WTC11 (cell line): ENCODE measurements at regions not wholly inside any gene's neighbourhood (a gene's known extent, or its start where the extent isn't known, plus 50 kb on each side); places are given as distances from the start of the nearest gene placed in this dataset.

Experiments used
- ATAC-seq: fragments of 200-7000 bp; cut with Tn5 transposase; 2 replicates; pipeline ENCODE4 v1.10.0; 2021; ENCODE audit warnings: mild to moderate bottlenecking, moderate library complexity
- CTCF ChIA-PET: fragments of 300-600 bp; sonication (Branson Sonifier 250); formaldehyde crosslinking; loops from one replicate; lab custom pipeline; 2021; ENCODE audit warnings: antibody characterized with exemption; lab: Charles Lee
- POLR2A ChIA-PET: fragments of 350-600 bp; sonication (Branson Sonifier 250); formaldehyde crosslinking; loops from one replicate; lab custom pipeline; 2021; ENCODE audit warnings: antibody characterized with exemption; lab: Charles Lee
- DNase-seq: peaks from one replicate; pipeline ENCODE4 v3.0.0; 2021; ENCODE audit warnings: low spot score
- H3K27ac Mint-ChIP-seq: 2 replicates; pipeline ENCODE4 v1.8.0; 2021; ENCODE audit warnings: mixed read lengths
- H3K27me3 Mint-ChIP-seq: 2 replicates; pipeline ENCODE4 v1.8.0; 2021; ENCODE audit warnings: low read depth, mild to moderate bottlenecking, moderate library complexity, mixed read lengths
- H3K36me3 Mint-ChIP-seq: 2 replicates; pipeline ENCODE4 v1.8.0; 2021; ENCODE audit warnings: mixed read lengths
- H3K4me1 Mint-ChIP-seq: 2 replicates; pipeline ENCODE4 v1.8.0; 2022; ENCODE audit warnings: mixed read lengths
- H3K4me3 Mint-ChIP-seq: 2 replicates; pipeline ENCODE4 v1.8.0; 2021; ENCODE audit warnings: mild to moderate bottlenecking, moderate library complexity, mixed read lengths
- H3K9me3 Mint-ChIP-seq: 2 replicates; pipeline ENCODE4 v1.8.0; 2021; ENCODE audit warnings: mixed read lengths
- CREM ChIP-seq: sonication (generic); formaldehyde crosslinking; IDR thresholded peaks from 2 replicates; pipeline ENCODE4 v1.8.1; 2022; ENCODE audit warnings: mild to moderate bottlenecking, missing genetic modification reagents, moderate library complexity
- FOXJ3 ChIP-seq: sonication (generic); formaldehyde crosslinking; IDR thresholded peaks from 2 replicates; pipeline ENCODE4 v1.9.0; 2021; ENCODE audit warnings: missing genetic modification reagents, mild to moderate bottlenecking, borderline replicate concordance
- FOXP1 ChIP-seq: sonication (generic); formaldehyde crosslinking; IDR thresholded peaks from 2 replicates; pipeline ENCODE4 v1.8.0; 2022; ENCODE audit warnings: missing genetic modification reagents, mild to moderate bottlenecking, moderate library complexity, borderline replicate concordance
- NR2C2 ChIP-seq: sonication (generic); formaldehyde crosslinking; IDR thresholded peaks from 2 replicates; pipeline ENCODE4 v1.8.0; 2022; ENCODE audit warnings: mild to moderate bottlenecking, missing genetic modification reagents
- PRRX2 ChIP-seq: fragments of 250-450 bp; sonication (Bioruptor Pico); IDR thresholded peaks from 2 replicates; pipeline ENCODE4 v1.8.0; 2021; ENCODE audit warnings: mild to moderate bottlenecking
- SMAD3 ChIP-seq: sonication (generic); formaldehyde crosslinking; IDR thresholded peaks from 2 replicates; pipeline ENCODE4 v1.8.0; 2022; ENCODE audit warnings: missing genetic modification reagents, mild to moderate bottlenecking, borderline replicate concordance
- TP53 ChIP-seq: sonication (generic); formaldehyde crosslinking; IDR thresholded peaks from 2 replicates; pipeline ENCODE4 v1.8.1; 2023; ENCODE audit warnings: mild to moderate bottlenecking, missing genetic modification reagents
- ZNF138 ChIP-seq: sonication (generic); formaldehyde crosslinking; conservative IDR thresholded peaks from 2 replicates; pipeline ENCODE4 v1.8.1; 2022; ENCODE audit warnings: mild to moderate bottlenecking, moderate library complexity, missing genetic modification reagents
- TF ChIP-seq, protein P1 (sequence below): fragments of 250-450 bp; sonication (Bioruptor Pico); IDR thresholded peaks from 2 replicates; pipeline ENCODE4 v1.9.0; 2021; ENCODE audit warnings: mild to moderate bottlenecking
- TF ChIP-seq, protein P2 (sequence below): sonication (generic); formaldehyde crosslinking; IDR thresholded peaks from 2 replicates; pipeline ENCODE4 v1.8.0; 2022; ENCODE audit warnings: mild to moderate bottlenecking, missing genetic modification reagents
- TF ChIP-seq, protein P3 (sequence below): sonication (generic); formaldehyde crosslinking; IDR thresholded peaks from 2 replicates; pipeline ENCODE4 v1.8.0; 2022; ENCODE audit warnings: mild to moderate bottlenecking, missing genetic modification reagents
- TF ChIP-seq, protein P4 (sequence below): fragments of 200-600 bp; IDR thresholded peaks from 2 replicates; pipeline ENCODE4 v1.8.0; 2022; ENCODE audit warnings: antibody characterized with exemption
- TF ChIP-seq, protein P5 (sequence below): sonication (generic); formaldehyde crosslinking; IDR thresholded peaks from 2 replicates; pipeline ENCODE4 v1.8.1; 2023; ENCODE audit warnings: mild to moderate bottlenecking, missing genetic modification reagents, moderate library complexity
- TF ChIP-seq, protein P6 (sequence below): sonication (generic); formaldehyde crosslinking; IDR thresholded peaks from 2 replicates; pipeline ENCODE4 v1.8.1; 2022; ENCODE audit warnings: missing genetic modification reagents, borderline replicate concordance
- TF ChIP-seq, protein P7 (sequence below): fragments of 250-450 bp; sonication (Bioruptor Pico); IDR thresholded peaks from 2 replicates; pipeline ENCODE4 v1.9.0; 2021; ENCODE audit warnings: moderate library complexity, mild to moderate bottlenecking, inconsistent platforms, borderline replicate concordance
- TF ChIP-seq, protein P8 (sequence below): sonication (generic); formaldehyde crosslinking; IDR thresholded peaks from 2 replicates; pipeline ENCODE4 v1.8.0; 2022; ENCODE audit warnings: mild to moderate bottlenecking, missing genetic modification reagents
- TF ChIP-seq, protein P9 (sequence below): sonication (generic); formaldehyde crosslinking; IDR thresholded peaks from 2 replicates; pipeline ENCODE4 v1.8.1; 2022; ENCODE audit warnings: low read depth, mild to moderate bottlenecking, moderate library complexity, missing genetic modification reagents, borderline replicate concordance

DNA sequence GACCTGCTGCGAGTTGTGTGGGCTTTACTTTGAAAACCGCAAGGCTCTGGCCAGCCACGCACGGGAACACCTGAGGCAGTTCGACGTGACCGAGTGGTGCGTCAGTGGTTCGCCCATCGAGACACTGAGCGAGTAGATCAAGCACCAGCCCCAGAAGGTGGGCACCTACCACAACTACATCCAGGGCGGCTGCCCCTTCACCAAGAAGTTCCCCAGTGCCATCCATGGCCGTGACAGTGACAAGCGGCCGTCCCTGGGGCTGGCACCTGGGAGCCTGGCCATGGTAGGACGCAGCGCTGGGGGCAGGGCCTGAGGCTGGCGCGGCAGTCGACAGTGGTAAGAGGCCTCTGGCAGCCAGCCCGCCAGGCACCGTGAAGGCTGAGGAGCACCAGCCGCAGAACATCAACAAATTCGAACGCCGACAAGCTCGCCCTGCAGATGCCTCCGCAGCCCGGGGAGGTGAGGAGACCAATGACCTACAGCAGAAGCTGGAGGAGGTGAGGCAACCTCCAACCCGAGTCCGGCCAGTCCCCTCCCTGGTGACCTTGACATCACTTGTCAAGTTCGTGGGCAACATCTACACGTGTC is 545.2 kb upstream of the CCDC179 start (continued):
- TF ChIP-seq, protein P1, sequence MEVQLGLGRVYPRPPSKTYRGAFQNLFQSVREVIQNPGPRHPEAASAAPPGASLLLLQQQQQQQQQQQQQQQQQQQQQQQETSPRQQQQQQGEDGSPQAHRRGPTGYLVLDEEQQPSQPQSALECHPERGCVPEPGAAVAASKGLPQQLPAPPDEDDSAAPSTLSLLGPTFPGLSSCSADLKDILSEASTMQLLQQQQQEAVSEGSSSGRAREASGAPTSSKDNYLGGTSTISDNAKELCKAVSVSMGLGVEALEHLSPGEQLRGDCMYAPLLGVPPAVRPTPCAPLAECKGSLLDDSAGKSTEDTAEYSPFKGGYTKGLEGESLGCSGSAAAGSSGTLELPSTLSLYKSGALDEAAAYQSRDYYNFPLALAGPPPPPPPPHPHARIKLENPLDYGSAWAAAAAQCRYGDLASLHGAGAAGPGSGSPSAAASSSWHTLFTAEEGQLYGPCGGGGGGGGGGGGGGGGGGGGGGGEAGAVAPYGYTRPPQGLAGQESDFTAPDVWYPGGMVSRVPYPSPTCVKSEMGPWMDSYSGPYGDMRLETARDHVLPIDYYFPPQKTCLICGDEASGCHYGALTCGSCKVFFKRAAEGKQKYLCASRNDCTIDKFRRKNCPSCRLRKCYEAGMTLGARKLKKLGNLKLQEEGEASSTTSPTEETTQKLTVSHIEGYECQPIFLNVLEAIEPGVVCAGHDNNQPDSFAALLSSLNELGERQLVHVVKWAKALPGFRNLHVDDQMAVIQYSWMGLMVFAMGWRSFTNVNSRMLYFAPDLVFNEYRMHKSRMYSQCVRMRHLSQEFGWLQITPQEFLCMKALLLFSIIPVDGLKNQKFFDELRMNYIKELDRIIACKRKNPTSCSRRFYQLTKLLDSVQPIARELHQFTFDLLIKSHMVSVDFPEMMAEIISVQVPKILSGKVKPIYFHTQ = no peak
- TF ChIP-seq, protein P2, sequence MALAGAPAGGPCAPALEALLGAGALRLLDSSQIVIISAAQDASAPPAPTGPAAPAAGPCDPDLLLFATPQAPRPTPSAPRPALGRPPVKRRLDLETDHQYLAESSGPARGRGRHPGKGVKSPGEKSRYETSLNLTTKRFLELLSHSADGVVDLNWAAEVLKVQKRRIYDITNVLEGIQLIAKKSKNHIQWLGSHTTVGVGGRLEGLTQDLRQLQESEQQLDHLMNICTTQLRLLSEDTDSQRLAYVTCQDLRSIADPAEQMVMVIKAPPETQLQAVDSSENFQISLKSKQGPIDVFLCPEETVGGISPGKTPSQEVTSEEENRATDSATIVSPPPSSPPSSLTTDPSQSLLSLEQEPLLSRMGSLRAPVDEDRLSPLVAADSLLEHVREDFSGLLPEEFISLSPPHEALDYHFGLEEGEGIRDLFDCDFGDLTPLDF (CRISPR knock-in tag) = no peak
- TF ChIP-seq, protein P3, sequence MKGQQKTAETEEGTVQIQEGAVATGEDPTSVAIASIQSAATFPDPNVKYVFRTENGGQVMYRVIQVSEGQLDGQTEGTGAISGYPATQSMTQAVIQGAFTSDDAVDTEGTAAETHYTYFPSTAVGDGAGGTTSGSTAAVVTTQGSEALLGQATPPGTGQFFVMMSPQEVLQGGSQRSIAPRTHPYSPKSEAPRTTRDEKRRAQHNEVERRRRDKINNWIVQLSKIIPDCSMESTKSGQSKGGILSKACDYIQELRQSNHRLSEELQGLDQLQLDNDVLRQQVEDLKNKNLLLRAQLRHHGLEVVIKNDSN (CRISPR knock-in tag) = no peak
- TF ChIP-seq, protein P4, sequence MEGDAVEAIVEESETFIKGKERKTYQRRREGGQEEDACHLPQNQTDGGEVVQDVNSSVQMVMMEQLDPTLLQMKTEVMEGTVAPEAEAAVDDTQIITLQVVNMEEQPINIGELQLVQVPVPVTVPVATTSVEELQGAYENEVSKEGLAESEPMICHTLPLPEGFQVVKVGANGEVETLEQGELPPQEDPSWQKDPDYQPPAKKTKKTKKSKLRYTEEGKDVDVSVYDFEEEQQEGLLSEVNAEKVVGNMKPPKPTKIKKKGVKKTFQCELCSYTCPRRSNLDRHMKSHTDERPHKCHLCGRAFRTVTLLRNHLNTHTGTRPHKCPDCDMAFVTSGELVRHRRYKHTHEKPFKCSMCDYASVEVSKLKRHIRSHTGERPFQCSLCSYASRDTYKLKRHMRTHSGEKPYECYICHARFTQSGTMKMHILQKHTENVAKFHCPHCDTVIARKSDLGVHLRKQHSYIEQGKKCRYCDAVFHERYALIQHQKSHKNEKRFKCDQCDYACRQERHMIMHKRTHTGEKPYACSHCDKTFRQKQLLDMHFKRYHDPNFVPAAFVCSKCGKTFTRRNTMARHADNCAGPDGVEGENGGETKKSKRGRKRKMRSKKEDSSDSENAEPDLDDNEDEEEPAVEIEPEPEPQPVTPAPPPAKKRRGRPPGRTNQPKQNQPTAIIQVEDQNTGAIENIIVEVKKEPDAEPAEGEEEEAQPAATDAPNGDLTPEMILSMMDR = no peak
- no peak for TF ChIP-seq SMAD3 (CRISPR knock-in tag)
- TF ChIP-seq, protein P5, sequence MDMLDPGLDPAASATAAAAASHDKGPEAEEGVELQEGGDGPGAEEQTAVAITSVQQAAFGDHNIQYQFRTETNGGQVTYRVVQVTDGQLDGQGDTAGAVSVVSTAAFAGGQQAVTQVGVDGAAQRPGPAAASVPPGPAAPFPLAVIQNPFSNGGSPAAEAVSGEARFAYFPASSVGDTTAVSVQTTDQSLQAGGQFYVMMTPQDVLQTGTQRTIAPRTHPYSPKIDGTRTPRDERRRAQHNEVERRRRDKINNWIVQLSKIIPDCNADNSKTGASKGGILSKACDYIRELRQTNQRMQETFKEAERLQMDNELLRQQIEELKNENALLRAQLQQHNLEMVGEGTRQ (CRISPR knock-in tag) = no peak
- TF ChIP-seq, protein P6, sequence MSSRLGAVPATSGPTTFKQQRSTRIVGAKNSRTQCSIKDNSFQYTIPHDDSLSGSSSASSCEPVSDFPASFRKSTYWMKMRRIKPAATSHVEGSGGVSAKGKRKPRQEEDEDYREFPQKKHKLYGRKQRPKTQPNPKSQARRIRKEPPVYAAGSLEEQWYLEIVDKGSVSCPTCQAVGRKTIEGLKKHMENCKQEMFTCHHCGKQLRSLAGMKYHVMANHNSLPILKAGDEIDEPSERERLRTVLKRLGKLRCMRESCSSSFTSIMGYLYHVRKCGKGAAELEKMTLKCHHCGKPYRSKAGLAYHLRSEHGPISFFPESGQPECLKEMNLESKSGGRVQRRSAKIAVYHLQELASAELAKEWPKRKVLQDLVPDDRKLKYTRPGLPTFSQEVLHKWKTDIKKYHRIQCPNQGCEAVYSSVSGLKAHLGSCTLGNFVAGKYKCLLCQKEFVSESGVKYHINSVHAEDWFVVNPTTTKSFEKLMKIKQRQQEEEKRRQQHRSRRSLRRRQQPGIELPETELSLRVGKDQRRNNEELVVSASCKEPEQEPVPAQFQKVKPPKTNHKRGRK (CRISPR knock-in tag) = no peak
- no peak for TF ChIP-seq FOXJ3 (CRISPR knock-in tag)
- TF ChIP-seq, protein P7, sequence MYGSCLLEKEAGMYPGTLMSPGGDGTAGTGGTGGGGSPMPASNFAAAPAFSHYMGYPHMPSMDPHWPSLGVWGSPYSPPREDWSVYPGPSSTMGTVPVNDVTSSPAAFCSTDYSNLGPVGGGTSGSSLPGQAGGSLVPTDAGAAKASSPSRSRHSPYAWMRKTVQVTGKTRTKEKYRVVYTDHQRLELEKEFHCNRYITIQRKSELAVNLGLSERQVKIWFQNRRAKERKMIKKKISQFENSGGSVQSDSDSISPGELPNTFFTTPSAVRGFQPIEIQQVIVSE (CRISPR knock-in tag) = no peak
- TF ChIP-seq CREM = no peak
- no peak for TF ChIP-seq PRRX2 (CRISPR knock-in tag)
- TF ChIP-seq, protein P8, sequence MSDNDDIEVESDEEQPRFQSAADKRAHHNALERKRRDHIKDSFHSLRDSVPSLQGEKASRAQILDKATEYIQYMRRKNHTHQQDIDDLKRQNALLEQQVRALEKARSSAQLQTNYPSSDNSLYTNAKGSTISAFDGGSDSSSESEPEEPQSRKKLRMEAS (CRISPR knock-in tag) = no peak

DNA sequence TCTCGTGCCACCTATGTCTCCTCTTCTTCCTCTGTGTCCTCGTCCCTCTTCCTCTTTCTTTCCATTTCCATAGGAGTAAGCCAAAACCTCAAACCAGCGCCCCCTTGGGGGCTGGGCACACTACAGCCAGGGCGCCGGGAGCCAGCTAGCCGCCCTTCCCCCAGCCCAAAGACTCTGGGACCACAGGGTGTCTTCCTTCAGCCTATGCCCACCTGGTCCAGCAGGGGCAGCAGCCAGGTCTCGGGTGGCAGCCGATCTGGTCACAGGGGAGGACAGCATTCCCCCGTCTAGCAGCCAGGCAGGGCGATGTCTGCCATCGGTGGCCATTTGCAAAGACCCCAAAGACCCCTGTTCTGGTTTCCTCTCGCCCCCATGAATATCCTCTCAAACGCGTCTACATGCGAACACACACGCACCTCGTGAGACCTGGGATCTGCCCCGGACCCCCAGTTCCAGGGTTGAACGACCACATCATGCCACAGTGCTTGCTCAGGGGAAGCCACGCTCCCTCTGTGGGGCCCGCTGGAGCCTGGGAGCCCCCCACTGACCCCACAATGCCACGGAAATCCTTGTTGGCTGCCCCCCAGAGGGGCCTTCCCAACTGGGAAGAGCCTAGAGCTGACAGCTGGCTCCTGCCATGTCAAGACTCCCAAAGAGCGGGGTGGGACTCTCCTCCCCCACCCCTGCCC is 546.0 kb upstream of the CCDC179 start:
- peak; percentile 54 for DNase-seq
- Mint-ChIP-seq H3K9me3 (peaks cover 52% of the 10 kb centered on the region), H3K27ac (no peak overlapping the region), H3K27me3 (peaks cover 3% of the 10 kb centered on the region; the same call in 1 of the 2 replicates), H3K4me3 (no peak overlapping the region), H3K4me1 (no peaks in the 10 kb centered on the region), H3K36me3 (peaks cover 51% of the 10 kb centered on the region)
- ChIA-PET CTCF (interaction anchor here (1.0 kb wide), 1 partner anchor 530 kb away, joined by 3 read pairs; no protein-coding TSS in a partner anchor), POLR2A (no interaction called here)
- no peak for TF ChIP-seq ZNF138 (CRISPR knock-in tag)
- TF ChIP-seq FOXP1 (CRISPR knock-in tag) = no peak
- TF ChIP-seq TP53 (CRISPR knock-in tag) = no peak
- TF ChIP-seq, protein P9, sequence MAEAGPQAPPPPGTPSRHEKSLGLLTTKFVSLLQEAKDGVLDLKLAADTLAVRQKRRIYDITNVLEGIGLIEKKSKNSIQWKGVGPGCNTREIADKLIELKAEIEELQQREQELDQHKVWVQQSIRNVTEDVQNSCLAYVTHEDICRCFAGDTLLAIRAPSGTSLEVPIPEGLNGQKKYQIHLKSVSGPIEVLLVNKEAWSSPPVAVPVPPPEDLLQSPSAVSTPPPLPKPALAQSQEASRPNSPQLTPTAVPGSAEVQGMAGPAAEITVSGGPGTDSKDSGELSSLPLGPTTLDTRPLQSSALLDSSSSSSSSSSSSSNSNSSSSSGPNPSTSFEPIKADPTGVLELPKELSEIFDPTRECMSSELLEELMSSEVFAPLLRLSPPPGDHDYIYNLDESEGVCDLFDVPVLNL (CRISPR knock-in tag) = no peak
- TF ChIP-seq, protein P3 (CRISPR knock-in tag) = no peak
- TF ChIP-seq, protein P5 (CRISPR knock-in tag) = no peak
- TF ChIP-seq NR2C2 (CRISPR knock-in tag) = no peak
- TF ChIP-seq, protein P4 = peak; percentile 37; the same call in 1 of the 2 replicates
- peak; percentile 98 for ATAC-seq
